ENCODE measurements at regions not wholly inside any gene's neighbourhood (a gene's known extent, or its start where the extent isn't known, plus 50 kb on each side); places are given as distances from the start of the nearest gene placed in this dataset.
A peak's percentile ranks its signal among the peaks of the same experiment; 100 is the strongest.

DNA sequence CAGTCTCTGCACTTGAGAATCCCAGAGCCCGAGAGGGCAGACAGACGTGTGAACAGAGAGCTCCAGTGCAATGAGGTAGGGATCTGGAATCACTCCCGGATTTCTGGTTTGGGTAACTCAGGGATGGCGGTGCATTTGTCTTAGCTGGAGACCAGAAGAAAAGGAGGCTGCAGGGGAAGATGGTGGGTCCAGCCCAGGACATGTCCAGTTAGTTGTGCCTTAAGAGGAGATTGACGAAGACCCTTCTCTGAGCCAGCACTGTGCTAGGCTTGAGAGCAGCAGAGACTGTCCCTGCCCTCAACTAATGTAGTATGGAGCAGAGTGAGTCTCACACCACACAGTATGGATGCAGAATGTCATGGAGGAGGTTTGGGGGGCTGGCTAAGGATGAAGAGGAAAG, 150.6 kb upstream of the COPS8 start:
- DNase-seq = no peak

DNA sequence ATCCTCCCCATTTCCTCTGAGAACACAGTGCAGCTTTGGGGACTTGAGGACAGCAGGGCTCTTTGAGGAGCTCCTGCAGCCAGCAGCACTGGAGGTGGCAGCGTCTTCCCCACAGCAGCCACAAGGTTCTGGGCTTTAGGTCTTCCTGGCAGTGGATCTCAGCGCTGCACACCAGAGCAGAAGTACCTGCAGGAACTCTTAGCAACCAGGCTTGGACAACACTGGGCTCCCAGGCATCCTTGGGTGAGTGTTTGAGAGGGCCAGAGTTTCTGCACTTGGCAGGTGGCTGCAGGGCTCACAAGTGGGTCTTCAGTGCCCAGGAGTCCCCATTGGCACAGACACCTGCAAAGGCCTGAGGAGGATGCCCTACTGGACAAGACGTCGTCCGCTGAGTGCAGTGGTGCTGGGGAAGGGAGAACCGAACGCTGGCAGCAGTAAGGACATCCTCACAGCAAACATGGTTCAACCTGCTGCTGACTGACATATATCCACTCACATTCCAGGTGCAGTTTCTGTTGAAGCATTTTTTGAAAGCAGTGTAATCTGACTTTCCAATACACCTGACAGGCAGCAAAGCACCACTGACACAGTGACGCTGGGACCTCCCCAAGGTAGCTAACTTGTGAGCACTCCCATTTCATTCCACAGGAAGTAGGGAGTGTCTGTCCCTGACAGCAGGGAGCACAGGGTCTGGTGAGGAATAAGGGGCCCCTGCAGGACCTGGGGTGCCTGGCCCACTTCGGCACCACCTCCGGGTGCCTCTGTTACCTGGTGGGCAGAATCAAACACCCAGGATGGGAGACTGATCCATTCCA, 149.9 kb upstream of the COPS8 start:
- DNase-seq = no peak

DNA sequence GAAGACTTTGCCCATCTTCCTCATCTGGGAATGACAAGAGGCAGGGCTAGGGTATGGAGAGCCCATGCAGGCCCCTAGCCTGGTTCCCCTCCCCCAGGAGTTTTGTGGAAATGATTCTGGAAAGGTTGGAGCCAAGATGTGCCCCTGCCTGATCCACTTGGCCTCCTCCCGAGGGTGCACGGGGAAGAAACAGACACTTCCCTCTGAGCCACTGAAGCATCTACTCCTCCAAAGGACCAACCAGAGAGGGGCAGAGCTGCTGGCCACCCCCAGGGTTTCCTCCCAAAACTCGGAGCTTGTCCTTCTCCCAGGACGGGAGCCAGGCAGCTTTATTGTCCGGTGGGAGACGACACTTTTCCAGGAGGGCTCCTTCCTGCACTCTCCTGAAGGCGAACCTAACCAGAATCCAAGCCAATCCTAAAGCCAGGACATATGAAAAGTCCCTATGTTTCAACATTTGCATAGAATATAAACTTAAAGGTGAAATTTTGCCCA, 149.2 kb upstream of the COPS8 start:
- DNase-seq = no peak

DNA sequence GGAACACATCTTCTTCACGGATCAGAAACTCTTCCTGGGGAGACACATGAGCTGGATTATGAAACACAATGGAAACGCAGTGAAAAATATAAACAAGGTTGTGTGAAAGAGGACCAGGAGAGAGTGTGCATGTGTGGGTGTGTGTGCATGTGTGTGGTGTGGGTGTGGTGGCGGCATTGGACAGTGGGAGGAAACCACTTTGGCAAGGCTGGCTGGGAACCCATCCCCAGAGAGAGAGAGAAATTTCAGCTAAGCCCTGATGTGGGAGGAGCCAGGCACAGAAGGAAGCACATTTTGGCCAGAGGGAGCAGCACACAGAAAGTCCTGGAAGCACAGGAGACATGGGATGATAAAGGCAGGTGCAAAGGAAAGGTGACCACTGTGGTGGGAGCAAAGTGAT, 147.6 kb upstream of the COPS8 start:
- DNase-seq = no peak

DNA sequence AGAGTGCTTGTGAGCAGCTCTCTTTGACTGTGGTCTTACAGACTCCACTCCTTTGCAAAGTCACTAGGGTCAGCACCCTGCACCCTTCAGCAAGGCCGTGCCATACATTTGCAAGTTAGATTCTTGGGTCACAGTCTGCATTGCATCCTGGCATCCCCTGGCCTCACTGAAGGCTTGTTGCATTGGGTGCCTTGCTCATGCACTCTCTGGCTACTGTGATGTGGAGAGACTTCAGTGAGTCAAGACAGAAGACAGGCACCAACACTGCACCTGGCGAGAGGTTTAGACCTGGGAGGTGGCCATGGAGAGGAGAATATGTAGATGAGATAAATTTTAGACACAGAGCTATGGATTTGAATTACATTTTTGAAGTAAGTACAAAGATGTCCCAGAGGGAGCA, 146.4 kb upstream of the COPS8 start:
- DNase-seq = no peak

DNA sequence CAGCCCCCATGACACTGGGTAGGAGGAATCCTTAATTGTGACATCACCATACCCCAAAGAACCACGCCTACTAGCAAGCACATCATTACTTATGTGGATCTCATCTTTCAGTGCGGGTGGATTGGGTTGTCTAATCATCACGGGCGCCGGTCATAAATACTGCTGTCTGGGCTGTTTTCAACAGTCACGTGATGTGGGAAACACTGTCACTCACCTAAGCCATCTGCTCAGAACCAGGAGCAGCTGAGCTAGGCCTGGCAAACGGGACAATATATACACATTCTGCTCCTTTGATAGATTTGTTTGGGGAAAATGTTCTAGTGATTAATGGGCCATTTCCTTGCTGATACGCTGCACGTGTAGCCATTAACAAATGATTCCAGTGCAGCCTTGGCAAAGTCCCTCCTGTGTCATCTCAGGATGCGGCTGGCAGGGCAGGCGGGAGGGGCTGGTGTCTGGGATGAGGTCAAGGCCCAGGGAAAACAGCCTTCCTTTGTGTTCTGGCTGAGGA, 145.9 kb upstream of the COPS8 start:
- DNase-seq = peak; percentile 46

DNA sequence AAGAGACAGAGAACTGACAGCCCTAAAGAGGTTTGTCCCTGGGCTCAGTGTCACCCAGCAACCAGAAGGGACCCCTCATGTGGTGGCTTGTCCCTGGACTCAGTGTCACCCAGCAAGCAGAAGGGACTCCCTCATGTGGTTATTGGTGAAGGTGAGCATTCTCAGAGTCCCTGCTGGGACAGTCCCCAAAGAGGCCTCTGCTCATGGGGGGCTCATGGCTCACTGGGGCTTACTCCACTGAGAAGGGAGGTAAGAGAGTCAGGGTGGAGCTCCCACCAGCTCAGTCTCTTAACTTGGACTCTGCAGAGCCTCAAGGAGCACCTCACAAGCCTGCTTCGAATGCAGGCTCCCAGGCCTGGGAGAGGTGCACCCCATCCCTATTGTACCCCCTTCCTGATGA, 145.2 kb upstream of the COPS8 start:
- no peak for DNase-seq

DNA sequence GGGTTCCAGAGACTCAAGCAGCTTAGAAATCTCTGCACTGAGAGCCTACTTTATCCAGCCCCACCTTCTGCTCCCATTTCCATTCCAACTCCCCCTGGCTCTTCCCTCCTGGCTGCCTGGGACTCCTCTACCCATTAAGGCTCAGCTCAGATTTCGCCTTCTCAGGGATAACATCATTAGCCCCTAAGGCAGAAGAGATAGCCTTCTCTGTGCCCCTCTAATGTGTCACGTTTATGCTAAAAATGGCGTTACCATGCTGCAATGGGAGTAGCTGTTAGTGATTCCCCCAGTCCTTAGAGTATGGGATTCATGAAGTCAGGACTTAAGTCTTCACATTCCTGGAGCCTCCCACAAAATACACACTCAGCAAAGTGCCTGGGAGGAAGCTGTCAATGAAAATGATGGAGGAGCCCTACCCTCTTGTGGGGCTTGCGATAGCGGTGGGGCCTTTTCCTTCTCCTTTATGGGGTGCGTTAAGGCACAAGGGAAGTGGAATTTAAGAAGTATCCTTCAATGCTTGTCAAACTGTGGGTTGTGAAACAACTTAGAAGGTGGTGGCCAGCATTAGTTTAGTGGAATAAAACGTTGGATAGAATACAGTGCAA, 144.7 kb upstream of the COPS8 start:
- no peak for DNase-seq

DNA sequence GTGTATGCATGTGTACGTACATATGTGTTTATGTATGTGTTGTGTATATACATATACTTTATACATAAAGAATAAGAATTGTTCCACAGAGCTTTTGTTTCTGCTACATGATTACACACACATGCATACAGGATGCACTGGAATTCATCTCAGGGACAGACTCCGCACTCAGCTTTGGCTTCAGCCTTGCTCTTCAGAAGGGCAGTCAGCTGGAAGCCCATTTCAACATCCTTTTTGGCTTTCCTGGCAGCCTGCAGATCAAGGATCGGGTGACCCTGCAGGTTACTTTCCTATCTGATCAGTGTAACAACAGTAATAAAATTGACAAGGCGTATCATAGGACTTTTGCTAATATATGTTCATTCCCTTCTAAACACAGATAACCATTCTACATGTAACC, 144.1 kb upstream of the COPS8 start:
- no peak for DNase-seq

DNA sequence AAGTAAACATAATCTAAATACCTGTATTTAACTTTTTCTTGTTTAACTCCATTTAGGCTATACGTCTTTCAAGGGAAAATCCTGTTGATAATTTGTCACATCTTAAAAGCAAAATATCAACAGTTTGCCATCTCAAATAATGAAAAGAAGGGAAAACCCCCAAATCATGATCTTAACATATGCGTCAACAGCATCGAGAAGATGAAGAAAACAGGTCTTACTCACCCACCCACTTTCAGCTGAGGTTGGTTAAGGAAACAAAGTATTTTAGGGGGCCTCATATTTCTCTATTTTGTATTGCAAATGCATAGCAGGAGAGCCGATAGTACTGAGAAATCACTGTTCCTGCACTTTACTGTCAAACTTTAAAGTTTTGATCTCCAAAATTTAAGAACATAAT, 143.1 kb upstream of the COPS8 start:
- no peak for DNase-seq

DNA sequence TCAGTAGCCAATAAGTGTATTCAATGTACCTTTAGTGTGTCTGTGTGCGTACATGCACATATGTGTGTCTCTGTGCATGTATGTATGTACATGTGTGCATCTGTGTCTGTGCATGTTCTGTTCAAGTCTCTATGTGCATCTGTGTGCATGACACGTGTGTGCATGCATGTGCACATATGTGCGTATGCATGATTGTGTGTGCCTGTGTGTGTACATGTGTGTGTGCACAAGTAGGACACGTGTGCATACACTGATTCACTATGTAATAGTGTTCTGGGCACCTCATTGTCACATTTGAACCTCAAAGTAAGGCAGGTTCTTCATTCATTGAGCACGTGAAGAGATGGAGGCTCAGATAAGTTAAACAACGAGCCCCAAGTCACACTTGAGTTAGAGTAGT, 142.6 kb upstream of the COPS8 start:
- DNase-seq = no peak

DNA sequence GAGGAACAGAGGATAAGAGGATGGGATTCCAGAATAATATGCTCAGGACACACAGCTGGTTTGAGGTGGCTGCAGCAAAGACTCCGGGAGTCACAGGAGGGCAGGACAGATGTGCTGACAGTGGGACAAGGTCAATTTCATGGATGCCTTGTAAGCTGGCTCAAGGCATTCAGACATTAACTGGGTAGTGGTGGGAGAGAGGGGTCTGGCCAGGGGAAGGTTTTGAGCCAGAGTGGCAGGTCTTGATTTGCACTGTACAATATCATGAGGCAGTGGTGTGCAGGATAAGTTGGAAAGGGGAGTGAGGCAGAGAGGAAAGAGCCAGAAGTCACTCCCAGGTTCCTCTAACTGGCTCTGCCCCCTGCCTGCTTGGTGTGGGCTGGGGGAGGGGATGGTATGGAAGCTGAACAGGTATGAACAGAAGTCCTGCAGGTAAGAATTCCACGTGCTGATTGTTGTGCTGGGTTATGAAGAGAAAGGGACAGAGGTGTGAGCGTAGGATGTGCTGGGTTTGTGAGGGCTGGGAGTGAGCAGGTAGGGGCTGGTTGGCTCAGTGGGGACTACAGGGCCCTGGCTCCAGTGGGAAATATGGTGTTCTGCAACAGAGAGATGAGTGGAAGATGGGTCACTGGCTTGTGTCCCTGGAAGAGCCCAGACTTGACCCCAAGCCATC, 141.7 kb upstream of the COPS8 start:
- no peak for DNase-seq

DNA sequence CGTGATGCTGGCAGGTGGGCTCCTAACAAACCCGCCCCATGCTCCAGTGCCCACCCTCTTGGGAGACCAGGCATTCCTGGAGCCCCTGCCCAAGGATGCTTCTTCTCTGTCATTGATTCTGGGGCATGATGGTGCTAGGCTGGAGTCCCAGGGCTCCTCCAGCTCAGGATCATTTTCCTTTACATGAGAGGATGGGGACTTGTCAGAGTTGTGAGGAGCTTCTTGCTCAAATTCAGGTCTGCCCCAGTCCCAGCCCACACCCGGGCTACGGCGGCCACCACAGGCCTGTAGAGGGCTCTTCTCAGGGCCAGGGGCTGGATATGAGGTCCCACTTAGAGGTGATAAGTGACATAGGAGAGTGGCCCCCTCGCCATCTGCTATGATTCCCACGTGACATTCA, 141.1 kb upstream of the COPS8 start:
- DNase-seq = no peak

DNA sequence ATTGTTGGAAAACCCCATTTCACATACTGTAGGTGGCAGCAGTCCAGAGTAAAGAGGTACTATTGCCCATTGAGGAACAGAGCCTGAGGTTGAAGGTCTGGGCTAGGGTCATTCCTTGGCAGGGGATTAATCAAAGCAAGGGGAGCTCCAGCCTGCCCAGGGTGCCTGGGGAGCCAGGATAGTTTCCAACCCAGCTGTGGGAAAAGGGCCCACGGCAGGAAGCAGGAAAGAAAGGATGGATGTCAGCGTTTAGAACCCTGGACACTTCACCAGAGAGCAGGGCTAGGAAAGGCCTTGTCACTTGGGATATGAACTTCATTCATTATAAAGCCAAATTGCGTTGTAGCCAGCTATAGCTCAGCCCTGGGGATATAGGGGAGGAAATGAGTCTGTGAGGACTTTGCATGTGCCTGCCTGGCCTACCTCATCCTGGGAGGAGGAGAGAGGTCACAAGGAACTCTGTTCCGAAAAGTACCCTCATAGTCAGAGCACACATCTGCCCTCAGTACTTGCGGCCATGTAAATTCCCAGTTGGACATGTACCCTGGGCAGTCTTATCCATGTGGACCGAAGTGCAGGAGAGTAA, 140.2 kb upstream of the COPS8 start:
- DNase-seq = no peak

DNA sequence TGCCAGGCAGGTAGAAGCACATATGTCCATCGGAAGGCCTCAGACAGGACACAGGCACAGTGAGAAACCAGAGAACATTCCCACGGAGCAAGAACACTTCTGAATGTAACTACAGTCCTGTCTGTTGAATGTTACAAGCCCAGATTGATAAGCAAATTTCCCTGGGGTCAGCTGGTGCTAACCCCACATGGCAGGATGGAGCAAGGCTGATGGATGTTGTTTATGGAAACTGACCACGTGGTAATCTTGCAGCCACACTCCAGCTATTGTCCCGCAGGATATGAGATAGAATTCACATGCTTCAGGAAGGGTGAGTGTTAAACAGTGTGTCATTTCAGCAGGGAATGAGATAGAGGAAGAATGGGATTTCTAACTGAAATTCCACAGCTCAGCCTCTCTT, 138.8 kb upstream of the COPS8 start:
- no peak for DNase-seq

DNA sequence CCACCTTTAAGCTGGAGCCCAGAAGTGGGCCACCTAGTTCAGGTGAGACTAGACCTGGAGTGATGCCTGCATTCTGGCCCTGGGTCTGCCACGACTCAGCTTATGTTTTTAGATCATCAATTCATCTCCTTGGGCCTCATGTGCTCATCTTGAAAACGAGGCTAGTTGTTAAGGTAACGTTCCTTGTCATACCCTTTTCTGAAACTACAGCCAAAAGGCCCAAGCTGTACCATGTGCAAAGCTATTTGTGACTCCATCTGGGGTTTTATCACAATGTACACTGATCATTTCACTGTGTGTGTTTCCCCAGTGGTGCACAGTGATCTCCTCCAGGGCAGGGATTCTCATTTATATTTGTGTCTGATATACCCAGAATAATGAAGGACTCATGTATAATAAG, 138.4 kb upstream of the COPS8 start:
- no peak for DNase-seq

DNA sequence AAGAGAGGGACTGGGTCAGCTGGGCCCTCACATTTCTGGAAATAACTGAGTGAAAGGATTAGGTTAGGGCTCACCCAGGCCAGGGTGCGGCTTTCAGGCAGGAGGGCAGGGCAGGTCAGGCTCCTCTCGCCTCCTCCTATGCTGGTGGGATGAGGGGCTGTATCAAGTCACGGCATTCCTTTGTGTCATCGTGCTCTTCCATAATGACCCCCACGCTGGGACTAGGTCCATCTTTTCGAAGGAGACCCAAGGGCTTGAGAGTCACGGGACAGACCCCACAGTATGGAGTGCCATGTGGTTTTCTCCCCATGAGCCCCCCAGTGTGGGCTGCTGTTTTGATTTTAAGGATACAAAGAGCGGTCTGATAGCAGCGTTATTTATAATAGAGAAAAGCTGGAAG, 137.8 kb upstream of the COPS8 start:
- DNase-seq = no peak

DNA sequence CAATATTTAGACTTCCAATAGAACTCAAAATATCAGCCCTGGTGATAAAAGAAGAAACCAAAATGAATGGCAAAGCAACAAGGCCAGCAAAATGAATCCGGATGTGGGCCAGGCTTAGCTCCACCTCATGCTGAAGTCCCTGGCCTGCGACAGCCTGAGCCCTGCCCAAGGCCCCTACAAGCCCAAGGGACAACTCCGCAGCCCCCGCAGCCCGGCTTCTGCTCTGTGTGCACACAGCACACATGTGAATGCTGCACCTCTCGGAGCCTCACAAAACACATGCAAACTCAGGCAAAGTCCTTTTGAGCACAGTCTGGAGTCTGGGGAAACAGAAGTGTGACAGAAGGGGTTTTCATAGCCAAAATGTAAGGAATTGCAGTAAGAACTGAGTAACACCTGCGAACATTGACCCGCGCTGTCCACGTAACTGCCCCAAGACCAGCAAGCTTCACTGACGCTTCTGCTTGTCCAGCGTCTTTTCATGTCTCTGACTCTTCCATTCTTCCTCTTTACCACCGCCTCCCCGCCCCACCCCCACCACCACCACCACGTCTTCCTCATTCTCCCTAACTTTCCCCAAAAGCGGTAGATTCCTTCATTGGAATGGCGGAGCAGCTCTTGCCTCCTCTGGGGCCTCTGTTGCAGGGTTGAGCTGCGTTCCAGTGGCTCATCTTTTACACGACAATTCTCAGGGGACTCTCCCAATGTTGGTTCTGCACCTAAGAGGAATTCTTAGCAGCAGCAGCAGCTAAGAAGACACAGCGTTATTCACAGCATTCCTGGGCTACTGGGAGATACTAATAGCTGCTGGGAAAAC, 136.4 kb upstream of the COPS8 start:
- DNase-seq = no peak

DNA sequence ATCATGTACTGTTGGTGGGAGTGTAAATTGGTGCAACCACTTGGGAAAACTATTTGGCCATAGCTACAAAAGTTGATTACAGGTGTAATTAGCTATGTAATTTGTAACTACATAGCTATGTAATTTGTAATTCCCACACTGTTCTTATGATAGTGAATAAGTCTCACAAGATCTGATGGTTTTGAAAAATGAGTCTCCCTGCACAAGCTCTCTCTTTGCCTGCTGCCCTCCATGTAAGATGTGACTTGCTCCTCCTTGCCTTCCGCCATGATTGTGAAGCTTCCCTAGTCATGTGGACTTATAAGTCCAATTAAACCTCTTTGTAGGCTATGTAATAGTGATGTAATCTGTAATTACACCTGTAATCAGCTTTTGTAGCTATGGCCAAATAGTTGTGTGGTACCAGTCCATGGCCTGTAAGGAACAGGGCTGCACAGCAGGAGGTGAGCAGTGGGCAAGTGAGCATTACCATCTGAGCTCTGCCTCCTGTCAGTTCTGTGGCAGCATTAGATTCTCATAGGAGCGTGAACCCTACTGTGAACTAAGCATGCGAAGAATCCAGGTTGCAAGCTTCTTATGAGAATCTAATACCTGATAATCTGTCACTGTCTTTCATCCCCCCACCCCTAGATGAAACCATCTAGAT, 133.7 kb upstream of the COPS8 start:
- DNase-seq = no peak

DNA sequence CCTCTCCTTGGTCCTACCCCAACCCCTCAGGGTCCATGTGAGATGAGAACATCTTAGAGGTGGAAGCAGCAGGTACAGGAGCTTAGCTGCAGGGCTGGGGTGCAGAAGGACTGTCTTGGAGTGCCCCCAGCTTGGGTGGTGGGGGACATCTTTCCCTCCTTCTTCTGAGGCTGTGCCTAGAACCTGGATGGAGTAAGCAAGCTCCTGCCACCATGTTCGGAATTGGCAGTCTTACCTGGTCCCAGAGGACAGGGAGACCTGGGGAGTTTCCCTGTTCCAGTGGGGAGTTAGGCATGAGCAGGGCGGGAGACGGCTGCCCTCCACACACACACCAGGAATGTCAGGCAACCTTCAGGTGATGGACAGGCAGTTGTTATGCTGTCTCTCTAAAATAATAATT, 131.0 kb upstream of the COPS8 start:
- no peak for DNase-seq

DNA sequence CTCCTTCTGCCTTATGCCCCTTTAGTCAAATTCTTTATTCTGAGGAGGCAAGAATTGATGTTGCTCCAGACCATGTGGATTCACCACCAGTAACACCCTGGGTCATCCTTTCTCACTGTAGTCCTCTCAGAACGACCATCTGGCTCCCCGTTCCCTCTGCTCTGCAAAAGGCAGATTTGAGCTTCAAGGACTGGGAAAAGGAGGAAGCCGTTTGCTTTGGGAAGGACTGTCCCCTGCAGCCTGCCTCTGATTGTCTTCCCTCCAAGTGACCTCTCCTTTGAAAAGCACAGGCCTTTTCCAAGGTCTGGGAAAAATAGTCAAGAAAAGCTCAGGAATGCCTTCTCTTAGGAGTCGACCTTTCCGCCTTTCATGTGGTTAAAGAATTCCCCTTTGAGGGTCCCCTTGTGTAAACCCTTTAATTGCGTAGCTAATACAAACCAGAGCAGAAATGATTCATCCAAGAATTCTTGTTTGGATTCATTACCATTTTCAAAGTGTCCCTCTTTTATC, 130.1 kb upstream of the COPS8 start:
- peak; percentile 22 for DNase-seq
